Urothelium cell line (cell line): ENCODE measurements at regions not wholly inside any gene's neighbourhood (a gene's known extent, or its start where the extent isn't known, plus 50 kb on each side); places are given as distances from the start of the nearest gene placed in this dataset.

Experiments used
- DNase-seq: peaks from one replicate; pipeline ENCODE4 v3.0.0; 2011; ENCODE audit warnings: low spot score, mixed read lengths
- FAIRE-seq: peaks from 2 replicates; lab custom pipeline; 2011; peaks lifted over from hg19 to GRCh38; lab: Jason Lieb, UNC

- DNase-seq (no peak), FAIRE-seq (no peak)
These were observed 88.2 kb upstream of the OLFM3 start for GRCh38 chr1:102084771-102085535.

DNA sequence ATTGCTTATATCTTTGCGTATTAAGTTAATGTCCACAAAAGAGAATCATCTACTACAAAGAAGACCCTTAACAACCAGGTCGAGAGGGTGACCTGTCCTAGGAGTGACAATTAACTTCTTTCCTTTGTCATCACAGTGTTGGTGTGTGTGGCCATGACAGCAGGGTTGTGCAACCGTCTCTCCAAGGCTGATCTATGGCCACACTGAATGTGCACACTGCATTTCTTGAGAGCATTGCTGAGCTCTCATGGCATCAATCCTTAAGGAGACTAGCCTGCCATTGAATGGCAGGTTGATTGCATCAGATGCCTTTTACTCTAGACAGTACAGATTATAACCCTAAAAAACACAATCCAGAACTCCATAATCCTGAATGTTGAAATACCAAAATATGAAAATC lies 86.5 kb upstream of the OLFM3 start:
- FAIRE-seq (no peak), DNase-seq (no peak)

- FAIRE-seq (no peak), DNase-seq (no peak)
These were observed 78.1 kb upstream of the OLFM3 start for GRCh38 chr1:102074874-102075273.

GRCh38 chr1:102071451-102071850 lies 74.7 kb upstream of the OLFM3 start:
- FAIRE-seq = no peak
- DNase-seq = no peak

GRCh38 chr1:102050556-102050955 lies 53.8 kb upstream of the OLFM3 start:
- DNase-seq (no peak), FAIRE-seq (no peak)

- no peak for DNase-seq
- no peak for FAIRE-seq
These were observed 51.0 kb upstream of the OLFM3 start for GRCh38 chr1:102047724-102048123.
